Activated CD4-positive, alpha-beta T cell treated with anti-CD3 and anti-CD28 coated beads, Interleukin-2, Interleukin-4, amounts not matched to agents 100 ng/mL and 50 ng/mL, durations not matched to agents 16 hours and 8 hours (primary cell): ENCODE measurements at regions not wholly inside any gene's neighbourhood (a gene's known extent, or its start where the extent isn't known, plus 50 kb on each side); places are given as distances from the start of the nearest gene placed in this dataset.
A peak's percentile ranks its signal among the peaks of the same experiment; 100 is the strongest.
"Not testable (repeated sequence)": the region's sequence is repeated elsewhere in the genome, so short reads cannot be mapped to it uniquely, and the experiment has no call there.

Experiments used
- DNase-seq: peaks from one replicate; pipeline ENCODE4 v3.0.0-alpha.2; 2020; ENCODE audit warnings: low spot score

- not testable (repeated sequence) for DNase-seq
Observed at GRCh38 chr16:72729552-72729951, 318.4 kb downstream of the ZFHX3 start.

- no peak for DNase-seq
Observed at GRCh38 chr16:72728516-72728915, 319.4 kb downstream of the ZFHX3 start.

GRCh38 chr16:72727565-72727964, 320.4 kb downstream of the ZFHX3 start:
- DNase-seq = no peak

- DNase-seq = no peak
Observed at GRCh38 chr16:72725643-72726042, 322.3 kb downstream of the ZFHX3 start.

- DNase-seq = no peak
Observed at GRCh38 chr16:72723781-72724180, 324.1 kb downstream of the ZFHX3 start.

- DNase-seq = no peak
Observed at GRCh38 chr16:72722552-72722951, 325.4 kb downstream of the ZFHX3 start.

GRCh38 chr16:72721981-72722380, 325.9 kb downstream of the ZFHX3 start:
- no peak for DNase-seq

GRCh38 chr16:72715267-72715666, 332.7 kb downstream of the ZFHX3 start:
- no peak for DNase-seq

GRCh38 chr16:72711823-72712222, 336.1 kb downstream of the ZFHX3 start:
- DNase-seq = no peak

- no peak for DNase-seq
Observed at GRCh38 chr16:72705801-72706200, 342.1 kb downstream of the ZFHX3 start.

- DNase-seq = no peak
Observed at GRCh38 chr16:72704746-72705372, 343.1 kb downstream of the ZFHX3 start.

- no peak for DNase-seq
Observed at GRCh38 chr16:72689851-72690250, 358.1 kb downstream of the ZFHX3 start.

- no peak for DNase-seq
Observed at GRCh38 chr16:72680732-72681131, 367.2 kb downstream of the ZFHX3 start.

- no peak for DNase-seq
Observed at GRCh38 chr16:72679856-72680255, 368.1 kb downstream of the ZFHX3 start.

- no peak for DNase-seq
Observed at GRCh38 chr16:72677662-72678447, 370.1 kb downstream of the ZFHX3 start.

- DNase-seq = no peak
Observed at GRCh38 chr16:72673118-72673517, 374.8 kb downstream of the ZFHX3 start.

- DNase-seq = no peak
Observed at GRCh38 chr16:72666267-72666666, 381.7 kb downstream of the ZFHX3 start.

GRCh38 chr16:72665701-72666100, 382.2 kb downstream of the ZFHX3 start:
- DNase-seq = no peak

- DNase-seq = peak; percentile 97
Observed at GRCh38 chr16:72664509-72665408, 383.2 kb downstream of the ZFHX3 start.

- DNase-seq = no peak
Observed at GRCh38 chr16:72664056-72664508, 383.8 kb downstream of the ZFHX3 start.

GRCh38 chr16:72658888-72659717, 388.8 kb downstream of the ZFHX3 start:
- no peak for DNase-seq

- DNase-seq = no peak
Observed at GRCh38 chr16:72657791-72658190, 390.1 kb downstream of the ZFHX3 start.
